ENCODE measurements at regions not wholly inside any gene's neighbourhood (a gene's known extent, or its start where the extent isn't known, plus 50 kb on each side); places are given as distances from the start of the nearest gene placed in this dataset.

- no peak for TF ChIP-seq CTCF (IDR thresholded peaks at IDR 0.05; ENCODE audit: insufficient read depth, low read length, severe bottlenecking)
- DNase-seq (ENCODE audit: low read depth) = peak; percentile 63
- no peaks in the 10 kb centered on the region for H3K36me3 ChIP-seq (ENCODE audit: control insufficient read depth, insufficient read depth, low read length)
- FAIRE-seq = no peak
- no peaks in the 10 kb centered on the region for H3K27me3 ChIP-seq (ENCODE audit: control insufficient read depth, insufficient read depth, low read length)
- H3K4me3 ChIP-seq (ENCODE audit: low read depth, low read length) = no peak overlapping the region
Measured at GRCh38 chr13:40087091-40088002, 431.9 kb downstream of the COG6 start.

GRCh38 chr13:40094056-40094455 lies 438.6 kb downstream of the COG6 start:
- no peak for TF ChIP-seq CTCF (IDR thresholded peaks at IDR 0.05; ENCODE audit: insufficient read depth, low read length, severe bottlenecking)
- Histone ChIP-seq H3K36me3 (ENCODE audit: control insufficient read depth, insufficient read depth, low read length) (no peaks in the 10 kb centered on the region), H3K27me3 (ENCODE audit: control insufficient read depth, insufficient read depth, low read length) (no peaks in the 10 kb centered on the region), H3K4me3 (ENCODE audit: low read depth, low read length) (no peak overlapping the region)
- DNase-seq (ENCODE audit: low read depth) = peak; percentile 52
- FAIRE-seq = no peak

- DNase-seq (ENCODE audit: low read depth) (no peak), FAIRE-seq (no peak)
- Histone ChIP-seq H3K36me3 (ENCODE audit: control insufficient read depth, insufficient read depth, low read length) (no peaks in the 10 kb centered on the region), H3K27me3 (ENCODE audit: control insufficient read depth, insufficient read depth, low read length) (no peaks in the 10 kb centered on the region), H3K4me3 (ENCODE audit: low read depth, low read length) (no peak overlapping the region)
- TF ChIP-seq CTCF (IDR thresholded peaks at IDR 0.05; ENCODE audit: insufficient read depth, low read length, severe bottlenecking) = no peak
Measured at GRCh38 chr13:40095695-40096356, 440.4 kb downstream of the COG6 start.

- no peak for TF ChIP-seq CTCF (IDR thresholded peaks at IDR 0.05; ENCODE audit: insufficient read depth, low read length, severe bottlenecking)
- FAIRE-seq = peak; percentile 36
- Histone ChIP-seq H3K36me3 (ENCODE audit: control insufficient read depth, insufficient read depth, low read length) (no peaks in the 10 kb centered on the region), H3K27me3 (ENCODE audit: control insufficient read depth, insufficient read depth, low read length) (no peaks in the 10 kb centered on the region), H3K4me3 (ENCODE audit: low read depth, low read length) (no peak overlapping the region)
- no peak for DNase-seq (ENCODE audit: low read depth)
Measured at GRCh38 chr13:40096357-40096901, 441.0 kb downstream of the COG6 start.

- no peak overlapping the region for H3K4me3 ChIP-seq (ENCODE audit: low read depth, low read length)
Measured at GRCh38 chr13:40098246-40098645, 442.8 kb downstream of the COG6 start.

More at GRCh38 chr13:40098246-40098645, 442.8 kb downstream of the COG6 start:
- Histone ChIP-seq H3K36me3 (ENCODE audit: control insufficient read depth, insufficient read depth, low read length) (no peaks in the 10 kb centered on the region), H3K27me3 (ENCODE audit: control insufficient read depth, insufficient read depth, low read length) (no peaks in the 10 kb centered on the region)
- no peak for DNase-seq (ENCODE audit: low read depth)
- no peak for FAIRE-seq
- no peak for TF ChIP-seq CTCF (IDR thresholded peaks at IDR 0.05; ENCODE audit: insufficient read depth, low read length, severe bottlenecking)

Measured in bronchial epithelial cell (primary cell).